GM18520 (cell line): ENCODE measurements at regions not wholly inside any gene's neighbourhood (a gene's known extent, or its start where the extent isn't known, plus 50 kb on each side); places are given as distances from the start of the nearest gene placed in this dataset.
"Not testable (repeated sequence)": the region's sequence is repeated elsewhere in the genome, so short reads cannot be mapped to it uniquely, and the experiment has no call there.

Experiments
- ATAC-seq: cut with Tn5 transposase; IDR thresholded peaks from one replicate; pipeline ENCODE4 v1.9.1; 2021; ENCODE audit not compliant: unreplicated experiment

DNA sequence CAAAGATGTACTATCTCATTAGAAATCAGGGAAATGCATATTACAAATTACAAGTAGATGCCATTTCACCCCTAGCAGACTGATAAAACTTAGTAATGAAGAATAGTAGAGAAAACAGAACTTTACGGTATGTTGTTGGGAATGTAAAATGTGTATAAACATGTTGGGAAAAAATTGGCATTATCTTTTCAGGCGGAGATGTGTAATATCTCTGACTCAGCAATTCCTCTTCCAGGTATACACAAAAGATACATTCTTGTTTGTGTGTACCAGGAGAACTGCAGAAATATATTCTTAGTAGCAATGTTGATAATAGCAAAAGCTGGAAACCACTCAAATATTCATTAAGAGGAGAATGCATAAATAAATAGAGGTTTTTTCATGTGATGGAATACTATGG lies 204.5 kb downstream of the LPIN1 start:
- ATAC-seq: no peak

DNA sequence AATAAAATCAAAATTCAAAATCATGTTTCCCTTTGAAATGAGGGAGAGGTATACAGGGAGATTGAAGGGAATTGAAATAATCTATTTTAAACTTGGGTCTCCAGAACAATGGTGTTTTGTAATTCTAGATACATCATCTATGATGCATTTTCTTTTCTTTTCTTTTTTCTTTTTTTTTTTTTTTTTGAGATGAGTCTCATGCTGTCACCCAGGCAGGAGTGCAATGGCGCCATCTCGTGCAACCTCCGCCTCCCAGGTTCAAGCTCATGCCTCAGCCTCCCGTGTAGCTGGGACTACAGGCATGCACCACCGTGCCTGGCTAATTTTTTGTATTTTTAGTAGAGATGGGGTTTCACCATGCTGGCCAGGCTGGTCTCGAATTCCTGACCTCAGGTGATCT lies 205.1 kb downstream of the LPIN1 start:
- not testable (repeated sequence) for ATAC-seq

DNA sequence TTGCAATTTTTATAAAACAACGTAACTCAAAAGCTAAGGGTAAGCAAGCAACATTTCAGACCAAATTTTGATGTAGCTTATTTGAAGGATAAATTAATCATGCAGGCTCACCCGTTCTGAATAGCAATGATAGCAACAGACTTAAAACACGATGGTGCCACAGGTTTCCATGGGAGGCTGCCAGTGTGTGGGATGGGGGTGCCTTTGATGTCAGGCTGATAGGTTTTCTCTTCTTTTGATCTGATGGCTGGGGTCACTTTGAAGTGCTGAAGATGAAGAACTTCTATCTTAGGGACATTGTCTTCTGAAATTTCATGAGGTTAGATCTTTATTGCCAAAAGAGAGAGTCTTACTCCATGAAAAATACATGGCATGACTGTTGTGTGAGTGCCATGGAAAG lies 206.8 kb downstream of the LPIN1 start:
- no peak for ATAC-seq

- no peak for ATAC-seq
Measured at GRCh38 chr2:11955314-11955713, 208.9 kb downstream of the LPIN1 start.

GRCh38 chr2:11955884-11956291 lies 209.5 kb downstream of the LPIN1 start:
- no peak for ATAC-seq

GRCh38 chr2:11962707-11963328 lies 216.4 kb downstream of the LPIN1 start:
- ATAC-seq: no peak

DNA sequence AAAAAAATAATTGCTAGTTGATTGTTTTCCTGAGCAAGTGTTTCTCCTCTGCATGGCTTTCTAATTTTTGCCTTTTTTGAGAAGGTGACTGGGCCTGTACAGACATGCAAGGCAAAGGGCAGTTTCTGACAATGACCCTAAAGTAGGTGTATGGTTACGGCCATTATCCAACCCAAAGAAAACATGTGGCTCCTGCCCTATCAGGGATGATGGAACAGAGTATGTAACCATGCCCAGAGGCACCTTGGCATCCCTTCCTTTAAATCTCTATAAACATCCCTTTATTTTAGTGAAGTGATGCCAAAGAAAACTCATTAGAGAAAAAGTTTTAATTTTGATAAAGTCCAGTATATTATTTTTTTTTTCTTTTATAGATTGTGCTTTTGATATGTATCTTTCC lies 217.5 kb downstream of the LPIN1 start:
- ATAC-seq: no peak

DNA sequence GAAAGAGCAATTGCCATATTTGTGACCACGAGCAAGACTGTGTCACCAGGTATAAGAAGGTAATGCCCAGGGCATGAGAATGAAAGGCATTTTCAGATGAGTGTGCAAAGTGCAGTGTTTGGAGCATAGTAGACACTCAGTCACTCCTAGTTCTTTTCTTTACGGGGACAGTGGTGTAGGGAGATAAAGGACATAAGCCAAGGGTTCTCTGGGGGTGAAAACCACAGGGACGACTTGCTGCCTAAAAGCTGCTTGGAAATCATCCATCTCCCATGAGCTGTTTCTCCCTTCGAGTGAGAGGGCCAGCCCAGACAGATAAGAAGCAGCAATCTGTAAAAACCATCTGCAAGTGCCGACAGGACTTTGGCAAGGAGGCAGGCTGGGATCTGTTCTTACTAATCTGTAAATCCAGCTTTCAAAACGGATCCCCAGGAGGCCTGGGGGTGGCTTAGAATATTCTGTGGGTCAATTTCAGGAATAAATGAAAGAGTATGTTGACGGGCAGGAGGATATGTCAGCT lies 221.6 kb downstream of the LPIN1 start:
- no peak for ATAC-seq

GRCh38 chr2:11968521-11968920 lies 222.1 kb downstream of the LPIN1 start:
- ATAC-seq: no peak

DNA sequence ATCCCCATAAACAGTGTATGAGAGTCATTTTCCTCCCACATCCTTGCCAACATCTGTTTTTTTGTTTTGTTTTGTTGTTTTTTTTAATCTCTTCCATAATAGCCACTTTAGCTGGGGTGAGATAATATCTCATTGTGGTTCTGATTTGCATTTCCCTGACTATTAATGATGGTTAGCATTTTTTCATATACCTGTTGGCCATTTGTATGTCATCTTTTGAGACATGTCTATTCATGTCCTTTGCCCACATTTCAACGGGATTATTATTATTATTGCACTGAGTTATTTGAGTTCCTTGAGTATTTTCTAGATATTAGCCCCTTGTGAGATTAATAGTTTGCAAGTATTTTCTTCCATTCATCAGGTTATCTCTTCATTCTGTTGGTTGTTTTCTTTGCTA lies 223.3 kb downstream of the LPIN1 start:
- no peak for ATAC-seq

GRCh38 chr2:11974573-11974972 lies 228.1 kb downstream of the LPIN1 start:
- ATAC-seq: no peak

DNA sequence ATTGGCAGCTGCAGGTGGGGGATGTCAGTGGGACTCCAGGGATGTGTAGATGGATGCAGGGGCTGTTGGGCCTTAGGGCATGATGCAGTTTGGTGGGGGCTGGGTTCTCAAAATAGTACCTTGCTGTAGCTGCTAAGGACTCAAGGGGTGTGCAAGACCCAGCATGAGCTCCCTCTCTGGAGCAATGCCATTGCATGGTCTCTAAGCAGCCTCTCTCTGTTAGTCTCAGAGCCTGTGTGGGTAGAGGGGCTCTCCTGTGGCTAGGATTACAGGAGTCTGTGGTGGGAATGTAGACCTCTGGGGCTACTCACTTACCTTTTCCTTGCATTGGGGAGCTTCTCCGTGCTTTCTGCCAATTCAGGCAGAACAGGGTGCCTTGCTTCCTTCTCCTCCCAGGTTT lies 228.9 kb downstream of the LPIN1 start:
- ATAC-seq: no peak

DNA sequence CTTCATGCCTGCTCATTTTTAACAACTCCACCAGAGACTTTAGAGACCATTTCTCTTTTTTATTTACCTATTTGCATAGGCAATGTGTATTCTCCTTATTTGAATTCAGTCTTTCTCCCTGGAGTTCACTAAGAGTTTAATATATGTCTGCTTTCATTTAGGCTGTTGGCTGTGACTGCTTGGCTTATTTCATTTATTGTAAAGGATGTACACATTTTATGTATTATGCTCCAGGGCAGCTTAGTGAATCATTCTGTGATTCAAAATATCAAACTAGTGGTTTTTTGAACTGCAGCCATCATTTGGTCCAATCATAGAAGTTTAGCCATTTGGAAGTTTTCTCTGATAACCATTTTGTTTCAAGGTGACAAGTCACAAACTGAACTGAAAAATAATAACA lies 229.6 kb downstream of the LPIN1 start:
- no peak for ATAC-seq

DNA sequence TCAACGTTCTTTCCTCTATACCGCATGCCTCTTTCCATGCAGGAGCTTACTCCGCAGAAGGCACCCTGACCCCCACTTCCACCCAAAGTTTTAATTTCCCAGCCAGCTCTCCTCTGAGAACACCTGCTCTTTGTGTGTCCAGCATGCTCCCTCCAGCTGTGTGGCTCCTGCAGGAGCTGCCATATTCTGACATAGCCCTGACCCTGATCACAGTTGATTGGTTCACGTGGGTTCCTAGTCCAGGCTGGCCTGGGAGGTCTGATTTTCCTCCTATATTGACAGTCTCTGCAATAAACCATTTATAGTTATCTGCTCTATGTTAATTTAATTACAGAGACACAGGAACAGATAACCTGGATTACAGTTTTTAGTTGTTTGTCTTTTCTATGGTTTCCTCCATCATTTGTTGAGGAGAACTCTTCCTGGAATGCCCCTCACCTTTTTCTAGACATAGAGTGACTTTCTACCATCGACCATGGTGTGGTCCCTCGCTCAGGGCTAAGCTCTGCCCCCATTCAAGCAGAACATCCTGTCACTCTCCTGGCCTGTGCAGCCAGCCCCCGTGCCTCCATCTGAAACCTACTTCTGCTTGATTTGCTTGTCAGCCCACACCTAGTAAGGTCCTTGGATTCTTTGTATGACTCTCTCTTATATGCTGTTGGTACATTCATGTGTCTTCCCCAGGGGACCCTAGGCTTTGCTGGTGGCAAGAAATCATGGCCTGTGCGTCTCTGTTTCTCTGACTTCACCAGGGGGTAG lies 231.5 kb downstream of the LPIN1 start:
- no peak for ATAC-seq

DNA sequence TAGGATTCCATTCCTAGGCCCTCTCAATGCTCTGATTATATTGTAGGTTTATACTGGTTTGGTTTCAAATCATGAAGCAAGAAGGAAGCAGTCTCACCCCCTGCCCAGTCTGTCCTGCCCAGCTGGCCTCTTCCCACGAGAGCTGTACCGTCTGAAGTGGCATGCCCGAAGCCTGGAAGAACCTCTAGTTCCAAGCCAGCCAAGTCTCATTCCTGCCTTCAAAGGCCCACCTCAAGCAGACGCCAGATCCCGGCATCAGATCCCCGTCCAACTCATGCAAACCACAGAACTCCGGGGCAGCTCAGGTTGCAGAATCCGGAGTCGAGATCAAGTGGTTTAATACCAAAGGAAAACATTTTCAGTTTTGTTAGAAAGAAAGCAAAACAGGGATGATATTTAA lies 234.4 kb downstream of the LPIN1 start:
- no peak for ATAC-seq

DNA sequence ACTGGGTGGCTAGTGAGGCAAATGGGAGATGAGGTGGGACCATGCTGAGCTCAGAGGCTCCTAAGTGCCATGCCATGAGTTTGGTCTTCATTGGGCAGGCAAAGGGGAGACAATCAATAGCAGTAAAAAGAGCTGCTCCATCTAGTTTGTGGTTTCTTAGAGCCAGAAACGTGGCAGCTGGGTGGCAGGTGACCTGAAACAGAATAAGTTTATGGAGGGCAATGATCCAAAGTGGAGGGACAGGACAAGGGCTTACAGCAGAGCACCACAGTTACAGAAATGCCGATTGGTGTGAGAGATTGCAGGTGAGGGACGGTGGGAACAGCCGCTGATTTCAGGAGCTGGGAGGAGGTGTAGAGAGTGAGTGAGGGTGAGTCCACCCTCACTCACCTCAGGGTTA lies 237.0 kb downstream of the LPIN1 start:
- ATAC-seq: no peak

DNA sequence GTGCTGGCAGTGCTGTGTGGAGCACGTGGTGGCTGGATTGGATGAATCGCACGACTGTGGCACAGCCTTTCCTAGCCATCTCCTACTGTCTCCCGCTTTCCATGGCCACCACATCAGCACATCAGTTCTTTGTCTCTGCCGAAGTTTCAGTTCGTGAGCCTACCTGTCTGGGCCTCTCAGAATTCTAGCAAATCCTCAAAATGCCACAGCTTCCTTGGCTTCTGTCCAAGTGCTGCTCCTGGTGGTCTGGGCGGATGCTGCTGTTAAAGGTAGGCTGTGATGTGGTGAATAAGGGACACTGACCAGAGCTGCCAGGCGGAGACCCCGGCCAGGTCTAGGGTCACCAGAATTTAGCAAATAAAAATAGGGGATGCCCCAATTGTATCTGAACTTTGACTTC lies 237.4 kb downstream of the LPIN1 start:
- no peak for ATAC-seq

DNA sequence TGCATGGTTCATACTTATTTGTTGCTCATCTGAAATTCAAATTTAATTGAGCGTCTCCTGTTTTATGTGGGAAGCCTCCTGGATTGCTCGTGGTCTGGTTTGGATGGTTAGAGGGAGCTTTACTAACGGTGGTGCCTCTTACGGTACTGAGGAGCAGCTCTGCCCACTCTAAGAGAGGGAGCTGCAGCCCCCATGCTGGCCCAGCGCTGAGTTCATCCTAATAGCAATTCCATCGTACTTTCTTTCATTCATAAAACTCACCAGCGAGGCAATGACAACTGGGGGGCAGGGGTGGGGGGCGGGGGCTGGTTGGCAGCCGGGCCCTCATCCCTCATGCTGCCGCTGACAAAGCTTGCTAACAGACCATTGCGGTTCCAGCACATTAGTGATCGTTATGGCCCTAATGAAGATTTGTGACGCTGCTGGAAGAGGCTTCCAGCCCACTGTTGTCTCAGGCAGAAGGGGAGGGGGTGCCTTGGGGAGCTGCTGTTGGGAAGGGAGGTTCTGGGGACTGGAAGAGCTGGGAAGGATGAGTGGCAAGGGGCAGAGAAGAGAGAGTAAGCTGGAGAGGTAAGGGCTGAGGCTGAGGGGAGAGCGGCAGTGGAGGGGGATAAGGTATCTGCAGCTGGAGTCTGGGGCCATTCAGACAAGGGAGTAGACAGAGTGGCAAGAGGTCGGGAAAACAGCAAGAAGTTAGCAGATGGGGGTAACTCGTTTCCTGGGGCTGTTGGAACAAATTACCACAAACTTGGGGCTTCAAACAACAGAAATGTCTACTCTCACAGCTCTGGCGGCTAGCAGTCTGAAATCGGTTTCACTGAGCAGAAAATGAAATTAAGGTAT lies 238.1 kb downstream of the LPIN1 start:
- no peak for ATAC-seq

- ATAC-seq: no peak
Measured at GRCh38 chr2:11985817-11986566, 239.6 kb downstream of the LPIN1 start.

GRCh38 chr2:11987151-11987550 lies 240.7 kb downstream of the LPIN1 start:
- no peak for ATAC-seq
